ENCODE measurements at regions not wholly inside any gene's neighbourhood (a gene's known extent, or its start where the extent isn't known, plus 50 kb on each side); places are given as distances from the start of the nearest gene placed in this dataset.

DNA sequence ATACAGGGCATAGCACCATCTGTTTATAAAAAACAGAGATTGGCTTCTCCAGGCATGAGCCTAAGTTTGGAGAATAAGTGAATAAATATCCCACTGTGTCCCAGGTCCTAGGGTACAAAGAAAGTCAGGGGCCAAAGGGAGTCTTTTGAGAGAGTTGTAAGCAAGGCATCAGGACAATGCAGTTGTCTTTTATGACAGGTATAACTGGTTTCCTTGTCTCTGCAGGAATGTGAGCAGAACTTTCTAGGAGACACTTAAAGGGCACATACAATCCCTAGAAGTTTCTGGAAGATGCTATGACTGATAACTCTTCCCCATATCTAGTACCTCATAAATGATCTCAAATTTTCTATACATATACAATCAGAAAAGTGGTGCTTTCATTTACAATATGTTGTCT, 245.6 kb upstream of the RGMB start:
- TF ChIP-seq ZNF521 (tag by site-specific recombination; IDR thresholded peaks at IDR 0.05) (no peak), KLF7 (tag by site-specific recombination; IDR thresholded peaks at IDR 0.05; ENCODE audit: borderline replicate concordance) (no peak), GLI2 (tag by site-specific recombination; IDR thresholded peaks at IDR 0.05; ENCODE audit: borderline replicate concordance, low read depth) (no peak), ZBTB48 (tag by site-specific recombination; IDR thresholded peaks at IDR 0.05) (no peak), ZNF654 (tag by site-specific recombination; IDR thresholded peaks at IDR 0.05; ENCODE audit: low read depth) (no peak), ZNF121 (tag by site-specific recombination; IDR thresholded peaks at IDR 0.05) (no peak), ZNF473 (tag by site-specific recombination; IDR thresholded peaks at IDR 0.05) (no peak), ZNF169 (tag by site-specific recombination; IDR thresholded peaks at IDR 0.05) (no peak), ZNF624 (tag by site-specific recombination; IDR thresholded peaks at IDR 0.05) (no peak), ZNF37A (tag by site-specific recombination; IDR thresholded peaks at IDR 0.05) (no peak), ZNF112 (tag by site-specific recombination; IDR thresholded peaks at IDR 0.05) (no peak), ZBTB7A (tag by site-specific recombination; IDR thresholded peaks at IDR 0.05; ENCODE audit: low read depth) (no peak), KLF1 (tag by site-specific recombination; IDR thresholded peaks at IDR 0.05) (no peak)
- TF ChIP-seq, protein P1, sequence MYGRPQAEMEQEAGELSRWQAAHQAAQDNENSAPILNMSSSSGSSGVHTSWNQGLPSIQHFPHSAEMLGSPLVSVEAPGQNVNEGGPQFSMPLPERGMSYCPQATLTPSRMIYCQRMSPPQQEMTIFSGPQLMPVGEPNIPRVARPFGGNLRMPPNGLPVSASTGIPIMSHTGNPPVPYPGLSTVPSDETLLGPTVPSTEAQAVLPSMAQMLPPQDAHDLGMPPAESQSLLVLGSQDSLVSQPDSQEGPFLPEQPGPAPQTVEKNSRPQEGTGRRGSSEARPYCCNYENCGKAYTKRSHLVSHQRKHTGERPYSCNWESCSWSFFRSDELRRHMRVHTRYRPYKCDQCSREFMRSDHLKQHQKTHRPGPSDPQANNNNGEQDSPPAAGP (tag by site-specific recombination; IDR thresholded peaks at IDR 0.05): no peak
- TF ChIP-seq, protein P2, sequence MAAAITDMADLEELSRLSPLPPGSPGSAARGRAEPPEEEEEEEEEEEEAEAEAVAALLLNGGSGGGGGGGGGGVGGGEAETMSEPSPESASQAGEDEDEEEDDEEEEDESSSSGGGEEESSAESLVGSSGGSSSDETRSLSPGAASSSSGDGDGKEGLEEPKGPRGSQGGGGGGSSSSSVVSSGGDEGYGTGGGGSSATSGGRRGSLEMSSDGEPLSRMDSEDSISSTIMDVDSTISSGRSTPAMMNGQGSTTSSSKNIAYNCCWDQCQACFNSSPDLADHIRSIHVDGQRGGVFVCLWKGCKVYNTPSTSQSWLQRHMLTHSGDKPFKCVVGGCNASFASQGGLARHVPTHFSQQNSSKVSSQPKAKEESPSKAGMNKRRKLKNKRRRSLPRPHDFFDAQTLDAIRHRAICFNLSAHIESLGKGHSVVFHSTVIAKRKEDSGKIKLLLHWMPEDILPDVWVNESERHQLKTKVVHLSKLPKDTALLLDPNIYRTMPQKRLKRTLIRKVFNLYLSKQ (tag by site-specific recombination; IDR thresholded peaks at IDR 0.05; ENCODE audit: borderline replicate concordance): no peak
- TF ChIP-seq, protein P3, sequence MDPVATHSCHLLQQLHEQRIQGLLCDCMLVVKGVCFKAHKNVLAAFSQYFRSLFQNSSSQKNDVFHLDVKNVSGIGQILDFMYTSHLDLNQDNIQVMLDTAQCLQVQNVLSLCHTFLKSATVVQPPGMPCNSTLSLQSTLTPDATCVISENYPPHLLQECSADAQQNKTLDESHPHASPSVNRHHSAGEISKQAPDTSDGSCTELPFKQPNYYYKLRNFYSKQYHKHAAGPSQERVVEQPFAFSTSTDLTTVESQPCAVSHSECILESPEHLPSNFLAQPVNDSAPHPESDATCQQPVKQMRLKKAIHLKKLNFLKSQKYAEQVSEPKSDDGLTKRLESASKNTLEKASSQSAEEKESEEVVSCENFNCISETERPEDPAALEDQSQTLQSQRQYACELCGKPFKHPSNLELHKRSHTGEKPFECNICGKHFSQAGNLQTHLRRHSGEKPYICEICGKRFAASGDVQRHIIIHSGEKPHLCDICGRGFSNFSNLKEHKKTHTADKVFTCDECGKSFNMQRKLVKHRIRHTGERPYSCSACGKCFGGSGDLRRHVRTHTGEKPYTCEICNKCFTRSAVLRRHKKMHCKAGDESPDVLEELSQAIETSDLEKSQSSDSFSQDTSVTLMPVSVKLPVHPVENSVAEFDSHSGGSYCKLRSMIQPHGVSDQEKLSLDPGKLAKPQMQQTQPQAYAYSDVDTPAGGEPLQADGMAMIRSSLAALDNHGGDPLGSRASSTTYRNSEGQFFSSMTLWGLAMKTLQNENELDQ (tag by site-specific recombination; IDR thresholded peaks at IDR 0.05; ENCODE audit: low read depth): no peak
- TF ChIP-seq, protein P4, sequence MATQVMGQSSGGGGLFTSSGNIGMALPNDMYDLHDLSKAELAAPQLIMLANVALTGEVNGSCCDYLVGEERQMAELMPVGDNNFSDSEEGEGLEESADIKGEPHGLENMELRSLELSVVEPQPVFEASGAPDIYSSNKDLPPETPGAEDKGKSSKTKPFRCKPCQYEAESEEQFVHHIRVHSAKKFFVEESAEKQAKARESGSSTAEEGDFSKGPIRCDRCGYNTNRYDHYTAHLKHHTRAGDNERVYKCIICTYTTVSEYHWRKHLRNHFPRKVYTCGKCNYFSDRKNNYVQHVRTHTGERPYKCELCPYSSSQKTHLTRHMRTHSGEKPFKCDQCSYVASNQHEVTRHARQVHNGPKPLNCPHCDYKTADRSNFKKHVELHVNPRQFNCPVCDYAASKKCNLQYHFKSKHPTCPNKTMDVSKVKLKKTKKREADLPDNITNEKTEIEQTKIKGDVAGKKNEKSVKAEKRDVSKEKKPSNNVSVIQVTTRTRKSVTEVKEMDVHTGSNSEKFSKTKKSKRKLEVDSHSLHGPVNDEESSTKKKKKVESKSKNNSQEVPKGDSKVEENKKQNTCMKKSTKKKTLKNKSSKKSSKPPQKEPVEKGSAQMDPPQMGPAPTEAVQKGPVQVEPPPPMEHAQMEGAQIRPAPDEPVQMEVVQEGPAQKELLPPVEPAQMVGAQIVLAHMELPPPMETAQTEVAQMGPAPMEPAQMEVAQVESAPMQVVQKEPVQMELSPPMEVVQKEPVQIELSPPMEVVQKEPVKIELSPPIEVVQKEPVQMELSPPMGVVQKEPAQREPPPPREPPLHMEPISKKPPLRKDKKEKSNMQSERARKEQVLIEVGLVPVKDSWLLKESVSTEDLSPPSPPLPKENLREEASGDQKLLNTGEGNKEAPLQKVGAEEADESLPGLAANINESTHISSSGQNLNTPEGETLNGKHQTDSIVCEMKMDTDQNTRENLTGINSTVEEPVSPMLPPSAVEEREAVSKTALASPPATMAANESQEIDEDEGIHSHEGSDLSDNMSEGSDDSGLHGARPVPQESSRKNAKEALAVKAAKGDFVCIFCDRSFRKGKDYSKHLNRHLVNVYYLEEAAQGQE (tag by site-specific recombination; IDR thresholded peaks at IDR 0.05): no peak
- TF ChIP-seq, protein P5, sequence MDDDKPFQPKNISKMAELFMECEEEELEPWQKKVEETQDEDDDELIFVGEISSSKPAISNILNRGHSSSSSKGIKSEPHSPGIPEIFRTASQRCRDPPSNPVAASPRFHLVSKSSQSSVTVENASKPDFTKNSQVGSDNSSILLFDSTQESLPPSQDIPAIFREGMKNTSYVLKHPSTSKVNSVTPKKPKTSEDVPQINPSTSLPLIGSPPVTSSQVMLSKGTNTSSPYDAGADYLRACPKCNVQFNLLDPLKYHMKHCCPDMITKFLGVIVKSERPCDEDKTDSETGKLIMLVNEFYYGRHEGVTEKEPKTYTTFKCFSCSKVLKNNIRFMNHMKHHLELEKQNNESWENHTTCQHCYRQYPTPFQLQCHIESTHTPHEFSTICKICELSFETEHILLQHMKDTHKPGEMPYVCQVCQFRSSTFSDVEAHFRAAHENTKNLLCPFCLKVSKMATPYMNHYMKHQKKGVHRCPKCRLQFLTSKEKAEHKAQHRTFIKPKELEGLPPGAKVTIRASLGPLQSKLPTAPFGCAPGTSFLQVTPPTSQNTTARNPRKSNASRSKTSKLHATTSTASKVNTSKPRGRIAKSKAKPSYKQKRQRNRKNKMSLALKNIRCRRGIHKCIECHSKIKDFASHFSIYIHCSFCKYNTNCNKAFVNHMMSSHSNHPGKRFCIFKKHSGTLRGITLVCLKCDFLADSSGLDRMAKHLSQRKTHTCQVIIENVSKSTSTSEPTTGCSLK (tag by site-specific recombination; IDR thresholded peaks at IDR 0.05): no peak
- TF ChIP-seq, protein P6, sequence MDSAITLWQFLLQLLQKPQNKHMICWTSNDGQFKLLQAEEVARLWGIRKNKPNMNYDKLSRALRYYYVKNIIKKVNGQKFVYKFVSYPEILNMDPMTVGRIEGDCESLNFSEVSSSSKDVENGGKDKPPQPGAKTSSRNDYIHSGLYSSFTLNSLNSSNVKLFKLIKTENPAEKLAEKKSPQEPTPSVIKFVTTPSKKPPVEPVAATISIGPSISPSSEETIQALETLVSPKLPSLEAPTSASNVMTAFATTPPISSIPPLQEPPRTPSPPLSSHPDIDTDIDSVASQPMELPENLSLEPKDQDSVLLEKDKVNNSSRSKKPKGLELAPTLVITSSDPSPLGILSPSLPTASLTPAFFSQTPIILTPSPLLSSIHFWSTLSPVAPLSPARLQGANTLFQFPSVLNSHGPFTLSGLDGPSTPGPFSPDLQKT (IDR thresholded peaks at IDR 0.05; ENCODE audit: borderline replicate concordance, low read depth, low read length): no peak
- H3K4me3 ChIP-seq (ENCODE audit: low read depth, low read length): no peak overlapping the region
- no peaks in the 10 kb centered on the region for H3K36me3 ChIP-seq (ENCODE audit: control insufficient read depth in 2 of 2, insufficient read depth in 1 of 2, low read length in 2 of 2)
- ChIA-PET POLR2A (no interaction called here), CTCF (no interaction called here)
- H3K4me1 ChIP-seq (ENCODE audit: control insufficient read depth, insufficient read depth, low read length): no peaks in the 10 kb centered on the region
- H3K9me3 ChIP-seq (ENCODE audit: control insufficient read depth, insufficient read depth, low read depth, low read length): no peaks in the 10 kb centered on the region
- H3K27ac ChIP-seq (ENCODE audit: extremely low read depth, low read depth, low read length): no peak overlapping the region
